IPS-NIHi11 (cell line): ENCODE measurements at regions not wholly inside any gene's neighbourhood (a gene's known extent, or its start where the extent isn't known, plus 50 kb on each side); places are given as distances from the start of the nearest gene placed in this dataset.
"Not testable (repeated sequence)": the region's sequence is repeated elsewhere in the genome, so short reads cannot be mapped to it uniquely, and the experiment has no call there.

Source experiments
- DNase-seq: peaks from one replicate; pipeline ENCODE4 v3.0.0; 2012; ENCODE audit warnings: mixed read lengths, low spot score

DNA sequence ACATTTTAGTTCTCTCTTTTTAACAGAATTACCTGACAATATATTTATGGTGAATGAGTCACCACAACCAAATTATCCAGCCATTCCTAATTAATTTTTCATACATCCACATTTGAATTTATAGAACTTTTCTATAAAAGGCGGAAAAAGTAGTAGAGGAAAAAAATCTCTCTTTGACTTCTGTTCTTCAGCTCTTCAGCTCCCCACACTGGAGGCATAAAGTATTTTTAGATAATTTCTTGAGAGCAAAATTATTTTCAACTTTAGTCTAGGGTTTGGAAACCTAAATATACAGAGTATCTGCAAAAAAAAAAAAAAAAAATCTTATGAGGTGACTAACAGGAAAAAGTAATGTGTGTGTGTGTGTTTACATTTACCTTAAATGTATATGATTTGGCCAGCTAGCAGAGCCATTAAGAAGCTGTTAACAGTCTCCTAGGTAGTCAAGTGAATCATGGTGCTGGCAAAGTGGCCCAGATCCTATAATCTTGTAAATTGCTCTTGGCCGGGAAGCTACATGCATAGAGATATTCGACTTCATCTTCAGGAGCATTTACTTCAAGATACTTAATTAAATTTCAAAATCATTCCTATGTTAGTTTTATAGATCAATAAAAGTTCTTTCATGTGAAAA, 383.1 kb upstream of the STEAP1 start:
- DNase-seq: no peak

DNA sequence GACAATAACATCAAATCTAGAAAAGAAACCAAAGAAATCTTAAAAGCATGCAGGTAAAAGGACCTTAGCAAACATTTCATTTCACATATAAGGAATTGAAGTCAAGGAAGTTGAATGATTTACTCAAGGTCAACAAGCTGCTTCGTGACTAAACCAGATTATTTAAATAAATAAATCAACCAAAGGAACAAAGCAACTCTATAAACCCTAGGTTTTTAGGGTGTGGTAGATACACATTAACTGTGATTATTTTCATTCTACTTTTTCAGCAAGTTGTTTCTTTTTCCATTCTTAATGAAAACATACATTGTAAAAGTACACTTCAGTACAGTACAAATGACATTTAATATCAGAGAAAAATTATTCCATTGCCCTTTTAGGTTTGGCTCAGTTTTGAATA, 382.0 kb upstream of the STEAP1 start:
- DNase-seq: no peak

DNA sequence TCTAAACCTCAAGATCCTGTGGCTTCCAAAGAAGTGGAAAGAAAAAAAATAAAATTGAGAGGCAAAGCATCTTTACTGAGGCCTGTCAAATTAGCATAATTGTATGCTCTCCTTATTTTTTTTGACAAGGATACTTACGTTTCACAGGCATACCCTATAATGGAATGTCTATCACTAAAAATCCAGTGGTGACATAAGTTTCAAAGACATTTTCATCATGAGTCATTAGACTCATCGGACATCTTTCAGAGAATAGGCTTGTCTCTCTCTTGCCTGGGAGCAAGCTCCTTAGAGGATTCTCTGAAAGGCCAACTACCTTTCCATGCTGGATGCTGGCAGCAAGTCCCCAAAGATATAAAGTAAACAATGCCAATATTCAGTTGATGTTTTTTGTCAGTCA, 380.7 kb upstream of the STEAP1 start:
- DNase-seq: no peak

DNA sequence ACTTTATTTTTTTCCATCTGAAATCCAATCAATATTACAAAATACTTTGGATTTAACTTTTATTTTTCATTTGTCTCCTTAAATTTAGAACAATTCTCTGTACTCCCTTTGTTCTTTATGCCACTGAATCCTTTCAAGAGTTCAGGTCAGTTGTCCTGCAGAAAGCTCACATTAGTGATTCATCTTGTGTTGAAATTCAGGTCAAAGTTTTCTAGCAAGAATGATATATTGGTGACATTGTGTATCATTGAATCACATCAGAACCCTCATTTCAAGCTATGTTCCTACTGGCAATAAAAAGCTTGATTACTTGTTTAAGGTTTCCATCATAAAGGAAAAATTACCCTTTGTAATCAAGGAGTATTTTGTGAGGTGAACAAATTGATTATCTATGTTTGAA, 378.8 kb upstream of the STEAP1 start:
- DNase-seq: no peak

DNA sequence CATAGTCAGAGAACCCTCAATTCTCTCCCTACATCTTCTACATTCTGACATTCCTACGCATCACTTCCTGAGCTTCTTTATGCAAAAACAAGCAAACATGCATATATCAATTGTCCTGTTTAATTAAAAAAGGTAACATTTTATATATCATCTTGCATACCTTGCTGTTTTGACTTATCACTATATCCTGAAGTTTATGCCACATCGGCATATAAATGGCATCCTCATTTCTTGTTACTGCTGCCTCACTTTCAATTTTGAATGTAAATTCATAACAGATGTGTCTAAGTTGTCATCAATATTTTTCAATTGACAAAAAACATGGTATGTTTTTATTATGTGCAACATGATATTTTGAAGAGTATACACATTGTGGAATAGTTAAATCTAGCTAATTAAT, 377.3 kb upstream of the STEAP1 start:
- DNase-seq: no peak

DNA sequence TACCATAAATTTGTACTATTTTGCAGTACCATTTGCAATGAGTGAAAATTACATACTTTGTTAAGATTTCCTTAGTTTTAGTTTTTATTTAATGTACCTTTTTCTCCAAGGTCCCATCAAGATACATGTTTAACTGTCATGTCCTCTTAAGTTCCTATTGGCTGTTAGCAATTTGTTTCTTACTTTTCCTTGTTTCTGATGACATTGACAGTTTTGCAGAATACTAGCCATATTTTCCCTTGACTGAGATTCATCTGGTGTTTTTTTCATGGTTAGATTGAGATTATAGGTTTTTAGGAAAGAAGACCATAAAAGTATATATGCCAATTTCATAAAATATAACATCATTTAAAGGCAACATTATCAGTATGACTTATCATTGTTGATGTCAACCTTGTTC, 376.8 kb upstream of the STEAP1 start:
- no peak for DNase-seq

DNA sequence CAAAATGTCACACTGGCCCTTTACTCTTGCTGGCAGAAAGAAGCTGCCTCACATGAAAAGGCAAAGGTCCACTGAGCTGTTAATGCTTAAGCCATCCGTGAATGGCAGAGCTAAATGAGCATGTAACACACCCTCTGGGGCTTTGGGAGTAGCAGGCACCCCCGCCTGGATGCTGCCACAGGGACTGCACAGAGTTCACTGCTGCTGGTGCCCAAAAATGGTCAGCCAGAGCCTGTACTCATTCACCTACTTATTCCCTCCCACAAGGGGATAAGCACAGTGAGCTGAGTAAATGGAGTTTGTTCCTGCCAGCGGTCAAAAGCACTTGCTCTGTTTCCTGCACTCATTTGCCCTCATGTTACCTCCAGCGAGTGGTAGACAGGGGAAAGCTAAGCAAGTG, 374.0 kb upstream of the STEAP1 start:
- no peak for DNase-seq

DNA sequence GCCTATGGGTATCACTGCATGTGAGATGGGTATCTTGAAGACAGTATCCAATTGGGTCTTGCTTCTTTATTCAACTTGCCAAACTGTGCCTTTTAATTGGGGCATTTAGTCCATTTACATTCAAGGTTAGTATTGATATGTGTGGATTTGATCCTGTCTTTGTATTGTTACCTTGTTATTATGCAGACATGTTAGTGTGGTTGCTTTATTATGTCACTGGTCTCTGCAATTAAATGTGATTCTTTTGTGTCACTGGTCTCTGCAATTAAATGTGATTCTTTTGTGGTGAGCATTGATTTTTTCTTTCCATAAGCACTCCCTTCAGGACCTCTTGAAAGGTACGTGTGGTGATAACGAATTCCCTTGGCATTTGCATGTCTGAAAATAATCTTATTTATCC, 357.8 kb upstream of the STEAP1 start:
- DNase-seq: no peak

DNA sequence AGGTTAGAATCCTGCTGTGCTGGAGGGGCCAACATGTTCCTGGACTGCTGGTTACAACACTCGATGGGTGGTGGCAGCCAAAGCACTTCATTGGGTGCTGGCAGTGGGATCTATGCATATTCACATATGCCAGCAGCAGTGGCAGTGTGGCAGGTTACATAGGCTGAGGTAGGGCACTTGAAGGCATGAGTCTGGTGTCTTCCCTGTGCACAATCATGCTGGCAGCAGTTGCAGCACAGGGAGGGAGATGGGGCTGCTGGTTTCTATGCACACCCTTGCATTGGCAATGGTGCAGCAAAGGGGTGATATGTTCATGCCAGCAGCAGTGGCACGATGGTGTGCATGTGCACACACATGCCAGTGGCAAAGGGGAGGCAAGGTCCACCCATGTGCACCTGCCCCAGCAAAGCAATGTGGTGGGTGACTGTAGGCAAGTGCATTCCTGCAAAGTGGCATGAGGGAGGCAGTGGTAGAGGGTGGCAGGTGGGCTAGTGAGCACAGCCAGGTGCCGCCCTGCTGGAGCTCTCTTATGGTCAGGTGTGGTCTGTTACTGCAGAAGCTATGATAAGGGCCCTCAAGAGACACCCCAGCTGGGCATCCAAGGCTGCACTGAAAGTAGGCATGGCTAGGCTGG, 356.2 kb upstream of the STEAP1 start:
- no peak for DNase-seq

DNA sequence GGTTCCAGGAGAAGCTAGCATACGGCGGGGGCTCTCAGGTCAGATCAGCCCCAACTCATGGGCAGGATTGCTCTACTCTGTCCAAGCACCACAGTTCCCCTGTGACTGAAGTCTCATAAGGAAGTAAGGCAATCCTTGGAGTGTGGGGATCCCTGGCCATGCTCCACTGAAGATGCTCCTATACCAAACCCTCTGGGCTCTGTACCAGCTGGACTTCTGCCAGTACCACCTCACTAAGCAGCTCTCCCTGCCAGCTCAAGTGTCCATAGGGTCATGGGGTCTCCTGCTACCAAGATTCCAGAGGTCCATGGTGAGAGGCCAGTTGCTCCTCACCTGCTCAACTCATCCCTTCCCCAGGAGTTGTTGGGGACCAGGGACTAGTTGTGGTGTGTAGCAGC, 355.7 kb upstream of the STEAP1 start:
- DNase-seq: no peak

DNA sequence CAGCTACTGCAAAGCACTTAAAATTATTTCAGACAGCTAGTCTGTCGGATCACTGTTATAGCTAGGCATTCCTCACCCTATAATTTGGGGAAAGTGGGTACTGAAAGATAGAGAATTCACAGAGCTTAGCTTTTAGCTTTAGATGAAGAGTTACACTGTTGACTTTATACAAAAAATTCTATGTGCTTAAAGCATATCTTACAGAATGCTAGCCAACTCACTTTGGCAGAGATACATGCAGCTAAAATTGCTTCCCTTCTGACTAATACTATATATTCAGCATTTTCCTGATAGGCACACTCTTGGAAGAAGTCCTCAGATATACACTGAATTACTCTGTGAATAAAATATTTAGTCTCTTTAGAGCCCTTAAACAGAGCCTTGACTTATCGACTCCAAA, 353.5 kb upstream of the STEAP1 start:
- no peak for DNase-seq

DNA sequence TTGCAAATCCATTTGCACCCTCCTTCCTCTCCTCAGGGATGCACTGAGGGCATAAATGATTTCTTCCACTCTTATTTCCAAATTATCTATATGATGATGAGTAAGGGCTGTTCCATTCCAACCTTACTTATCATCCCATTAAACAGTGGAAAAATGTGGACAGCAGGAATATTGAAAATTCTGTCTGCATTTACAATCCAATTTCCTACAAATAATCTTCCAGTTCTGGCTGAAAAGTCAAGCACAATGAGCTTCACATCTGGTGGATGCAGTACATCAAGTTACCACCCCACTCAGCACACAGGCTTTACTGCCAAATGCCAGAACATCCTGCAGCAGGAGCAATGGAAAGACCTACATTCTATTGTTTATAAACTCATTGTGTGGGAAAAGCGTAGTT, 345.0 kb upstream of the STEAP1 start:
- DNase-seq: no peak

DNA sequence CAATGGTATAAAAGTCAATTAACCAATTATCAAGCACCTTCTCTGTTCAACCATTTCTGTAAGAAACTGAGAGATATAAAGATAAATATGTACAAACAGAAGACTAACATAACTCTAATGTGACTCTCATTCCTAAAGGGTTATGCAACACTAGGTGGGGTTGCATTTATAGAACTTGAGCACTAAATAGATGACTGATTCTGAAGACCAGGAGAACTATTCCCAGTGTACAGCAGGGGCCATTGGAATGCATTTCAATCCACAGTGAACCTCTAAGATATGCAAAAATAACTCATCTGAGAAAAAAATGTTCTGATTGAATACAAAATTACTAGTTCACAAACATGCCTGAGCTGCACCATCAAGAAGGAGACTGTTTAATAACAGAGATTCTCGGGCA, 341.2 kb upstream of the STEAP1 start:
- no peak for DNase-seq

DNA sequence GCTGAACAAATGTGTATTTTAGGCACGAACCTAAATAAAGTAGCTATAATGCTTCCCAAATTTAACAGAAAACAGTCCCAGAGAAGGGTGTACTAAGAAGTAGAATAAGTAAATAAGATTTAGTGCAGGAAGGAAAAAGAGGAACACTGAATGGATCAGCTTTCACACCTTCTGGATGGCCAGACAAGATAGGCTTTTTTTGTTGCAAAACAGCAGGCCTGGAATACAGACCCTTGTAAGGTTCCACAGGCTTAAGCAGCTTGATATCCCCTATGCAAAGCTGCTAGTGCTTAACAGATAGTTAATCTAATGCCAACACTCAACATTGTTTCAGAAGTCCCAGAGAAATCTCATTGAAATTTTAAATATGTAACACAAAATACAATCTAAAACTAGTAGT, 328.1 kb upstream of the STEAP1 start:
- DNase-seq: no peak

DNA sequence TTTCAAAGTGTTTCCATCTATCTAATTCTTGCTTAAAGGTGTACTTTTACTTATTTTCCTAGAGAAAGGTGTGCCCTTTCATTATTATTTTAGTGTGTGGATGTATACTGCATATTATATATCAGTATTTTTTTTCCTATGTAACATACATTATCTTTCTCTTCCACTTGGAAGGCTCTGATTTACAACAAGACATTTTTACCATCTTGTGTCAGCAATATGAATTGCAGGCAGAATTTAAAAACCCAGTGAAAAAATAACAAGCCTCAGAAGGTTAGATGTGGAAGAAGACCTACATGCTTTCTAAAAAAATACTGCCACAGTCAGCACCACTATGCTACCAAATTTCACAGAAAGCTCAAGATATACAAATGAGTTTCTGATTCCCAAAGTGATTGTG, 327.7 kb upstream of the STEAP1 start:
- DNase-seq: no peak

DNA sequence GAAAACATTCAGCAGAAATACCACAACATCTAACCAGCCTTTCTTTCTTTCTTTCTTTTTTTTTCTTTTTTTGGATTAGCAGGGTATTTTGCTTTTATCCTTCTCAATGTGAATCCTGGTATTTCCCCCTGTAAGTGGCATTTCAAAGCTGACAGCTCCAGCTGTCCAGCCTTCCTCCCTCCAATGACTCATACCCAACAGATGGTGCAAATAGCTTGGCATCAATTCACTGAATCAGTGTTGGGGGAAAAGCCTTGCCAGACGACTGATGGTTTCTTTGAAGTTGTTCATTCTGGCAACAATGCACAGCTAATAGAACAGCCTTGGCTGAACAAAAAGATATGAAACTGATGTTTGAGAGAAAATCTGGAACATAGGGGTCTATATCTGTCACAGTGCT, 316.8 kb upstream of the STEAP1 start:
- DNase-seq: no peak

DNA sequence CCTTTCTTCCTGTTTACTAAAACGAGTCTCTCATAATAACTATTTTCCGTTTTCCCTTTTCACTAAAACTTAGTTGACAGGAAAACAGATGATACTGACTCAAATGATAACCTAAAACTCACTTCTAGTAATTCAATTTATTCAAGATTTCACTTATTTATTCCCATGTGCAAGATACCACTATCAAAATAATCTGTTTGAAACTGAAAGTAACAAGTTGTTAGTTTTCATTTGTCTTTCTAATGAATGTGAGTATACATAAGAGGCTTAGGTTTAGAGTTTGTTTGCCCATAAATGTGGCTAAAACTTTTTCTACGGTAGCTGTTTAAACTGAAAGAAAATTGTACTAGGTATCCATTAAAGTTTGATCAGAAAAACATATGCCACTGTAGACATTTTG, 314.9 kb upstream of the STEAP1 start:
- DNase-seq: no peak

DNA sequence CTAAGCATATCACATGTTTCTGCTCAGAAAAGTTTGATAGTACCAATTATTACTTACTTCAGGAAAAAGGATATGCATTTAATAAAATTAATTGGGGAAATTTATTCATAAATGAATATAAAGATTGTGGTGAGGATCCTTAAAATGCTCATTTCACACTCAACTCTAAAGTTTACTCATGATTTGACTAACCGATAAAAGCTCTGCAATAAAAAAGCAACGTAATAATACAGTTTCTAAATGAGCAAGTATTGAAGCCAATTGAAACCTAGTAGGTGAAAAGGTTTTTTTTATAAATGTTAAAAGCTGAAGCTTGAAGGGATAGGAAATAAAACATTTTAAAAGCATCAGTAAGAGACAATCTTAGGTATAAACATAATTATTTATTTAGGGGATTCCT, 308.3 kb upstream of the STEAP1 start:
- no peak for DNase-seq

DNA sequence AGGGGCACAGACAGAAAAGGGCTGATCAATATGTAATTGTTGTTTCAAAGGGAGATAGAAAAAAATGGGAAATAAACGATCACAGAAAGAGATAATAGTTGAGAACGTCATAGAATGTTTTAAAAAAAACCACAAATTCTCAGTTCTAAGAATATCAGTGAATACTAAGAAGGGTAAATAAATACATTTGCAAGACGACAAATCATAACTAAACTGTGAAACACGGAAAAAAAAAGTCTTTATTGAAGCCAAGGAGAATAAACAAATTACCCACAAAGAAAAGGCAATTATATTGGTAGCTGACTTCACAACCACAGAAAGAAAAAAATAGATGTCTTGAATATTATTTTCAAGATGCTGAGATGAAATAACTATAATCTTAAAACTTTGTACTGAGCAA, 305.2 kb upstream of the STEAP1 start:
- DNase-seq: no peak

DNA sequence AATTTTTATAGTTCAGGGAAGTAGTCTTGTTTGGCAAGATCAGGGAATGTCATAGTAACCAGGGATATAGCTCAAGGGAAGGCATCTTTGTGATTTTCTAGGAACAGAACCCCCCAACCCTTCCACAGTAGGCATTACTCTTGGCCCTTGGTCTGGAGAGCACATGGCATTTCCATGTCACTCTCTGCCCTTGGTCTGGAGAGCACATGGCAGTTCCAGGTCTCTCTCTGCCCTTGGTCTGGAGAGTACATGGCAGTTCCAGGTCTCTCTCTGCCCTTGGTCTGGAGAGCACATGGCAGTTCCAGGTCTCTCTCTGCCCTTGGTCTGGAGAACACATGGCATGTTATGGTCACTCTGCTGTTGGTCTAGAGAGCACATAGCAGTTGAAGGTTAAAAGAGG, 297.2 kb upstream of the STEAP1 start:
- not testable (repeated sequence) for DNase-seq

DNA sequence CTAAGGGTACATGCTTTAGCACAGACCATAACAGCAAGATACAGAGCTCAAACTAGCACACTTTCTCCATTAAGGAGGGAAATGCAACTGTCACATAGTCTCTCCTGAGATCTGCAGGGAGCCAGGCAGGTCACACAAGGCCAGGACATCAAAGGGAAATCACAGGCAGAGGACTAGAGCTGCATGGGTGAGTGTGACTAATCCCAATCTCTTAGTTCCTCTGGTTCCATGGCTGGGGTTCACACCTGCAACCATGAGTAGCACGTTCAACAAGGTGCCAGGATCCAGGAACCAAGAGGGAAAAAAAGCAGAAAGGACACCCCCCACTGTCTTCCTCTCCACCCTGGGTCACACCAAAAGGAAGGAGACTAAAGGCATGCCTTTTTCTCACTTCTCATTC, 296.5 kb upstream of the STEAP1 start:
- DNase-seq: no peak

DNA sequence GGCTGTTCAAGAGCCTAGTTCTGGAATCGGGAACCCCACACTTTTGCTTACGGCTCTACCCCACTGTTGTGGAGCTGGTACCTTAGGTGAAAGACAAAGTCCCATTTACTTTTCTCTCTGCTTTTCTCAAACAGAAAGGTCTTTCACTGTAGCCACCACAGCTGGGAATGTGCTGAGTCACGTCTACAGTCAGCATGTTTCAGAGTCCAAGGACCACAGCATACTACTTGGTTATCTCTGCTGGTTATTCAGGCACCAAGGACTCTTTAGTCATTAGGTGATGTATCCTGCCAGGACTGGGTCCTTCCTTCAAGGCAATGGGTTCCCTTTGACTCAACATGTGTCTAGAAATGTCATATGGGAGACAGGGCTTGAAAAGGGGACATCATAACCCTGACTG, 266.8 kb upstream of the STEAP1 start:
- DNase-seq: no peak

DNA sequence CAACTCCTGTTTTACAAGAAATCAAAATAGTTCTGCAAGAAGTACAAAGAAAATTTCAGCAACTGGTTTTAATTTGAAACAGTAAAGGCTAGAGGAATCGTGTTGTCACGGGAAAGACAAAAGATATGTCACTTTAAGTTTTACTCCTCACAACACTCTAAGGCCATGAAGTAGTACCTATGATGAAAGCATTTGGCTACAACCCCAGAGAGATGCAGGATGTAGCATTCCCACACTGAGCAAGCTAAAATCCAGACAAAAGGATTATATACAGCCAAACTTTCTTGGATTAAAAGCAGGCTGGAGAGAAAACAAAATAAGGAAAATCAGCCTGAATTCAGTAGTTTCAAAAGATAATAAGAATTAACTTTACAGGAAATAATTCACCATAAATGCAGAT, 245.5 kb upstream of the STEAP1 start:
- no peak for DNase-seq

DNA sequence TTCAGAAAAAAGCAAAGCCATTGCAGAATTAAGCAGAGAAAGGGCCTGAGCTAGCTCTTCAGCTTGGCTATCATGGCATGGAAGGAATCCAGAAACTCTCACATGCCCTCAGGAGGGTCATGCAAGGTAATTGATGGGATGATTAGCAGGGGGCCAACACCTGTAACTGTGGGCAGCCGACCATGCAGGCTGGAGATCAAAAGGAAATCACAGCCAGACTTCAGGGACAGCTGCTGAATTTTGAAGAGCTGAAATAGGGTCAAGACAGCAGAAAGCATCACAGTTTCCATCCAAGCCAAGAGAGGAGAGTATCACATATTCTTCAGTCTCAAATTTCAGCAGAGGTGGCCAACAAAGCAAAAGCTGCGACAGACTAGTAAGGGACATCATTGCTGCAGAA, 239.6 kb upstream of the STEAP1 start:
- no peak for DNase-seq

DNA sequence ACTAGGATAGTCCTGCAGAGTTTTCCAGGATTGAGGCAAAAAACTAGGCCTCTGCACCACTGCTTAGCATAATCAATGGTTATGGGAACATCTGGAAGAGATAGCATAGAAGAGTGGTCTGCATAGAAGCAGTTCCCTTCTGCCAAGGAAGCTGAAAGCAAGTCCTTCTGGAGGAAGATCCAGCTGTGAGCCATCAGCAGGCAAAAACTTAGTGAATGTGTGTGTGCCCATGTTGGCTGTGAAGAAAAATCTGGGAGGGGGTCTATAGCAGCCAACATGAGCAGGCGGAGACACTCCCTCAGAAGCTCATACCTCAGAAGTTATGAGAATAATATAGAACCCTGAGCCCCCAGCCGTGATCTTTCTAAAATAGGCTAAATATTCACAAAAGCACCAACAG, 228.1 kb upstream of the STEAP1 start:
- no peak for DNase-seq
